Ishikawa (cell line): ENCODE measurements at regions not wholly inside any gene's neighbourhood (a gene's known extent, or its start where the extent isn't known, plus 50 kb on each side); places are given as distances from the start of the nearest gene placed in this dataset.

ENCODE experiments used
- CEBPB ChIP-seq: IDR thresholded peaks from 2 replicates; pipeline ENCODE4 v1.6.1; 2012
- CREB1 ChIP-seq: IDR thresholded peaks from 2 replicates; pipeline ENCODE4 v1.6.1; 2012; ENCODE audit warnings: low read depth
- EGR1 ChIP-seq: IDR thresholded peaks from 2 replicates; pipeline ENCODE4 v1.6.1; 2012
- EP300 ChIP-seq: IDR thresholded peaks from 2 replicates; pipeline ENCODE4 v1.6.1; 2012; ENCODE audit warnings: borderline replicate concordance
- FOXM1 ChIP-seq: IDR thresholded peaks from 2 replicates; pipeline ENCODE4 v1.6.1; 2012; ENCODE audit warnings: low read depth, borderline replicate concordance
- MAX ChIP-seq: IDR thresholded peaks from 2 replicates; pipeline ENCODE4 v1.6.1; 2012
- NFIC ChIP-seq: IDR thresholded peaks from 2 replicates; pipeline ENCODE4 v1.6.1; 2012
- RAD21 ChIP-seq: IDR thresholded peaks from 2 replicates; pipeline ENCODE4 v1.6.1; 2012; ENCODE audit warnings: low read depth
- REST ChIP-seq: IDR thresholded peaks from 2 replicates; pipeline ENCODE4 v1.6.1; 2012; ENCODE audit warnings: low read depth, mild to moderate bottlenecking
- TAF1 ChIP-seq: IDR thresholded peaks from 2 replicates; pipeline ENCODE4 v1.6.1; 2012; ENCODE audit warnings: low read depth, mild to moderate bottlenecking
- TCF12 ChIP-seq: IDR thresholded peaks from 2 replicates; pipeline ENCODE4 v1.6.1; 2012; ENCODE audit warnings: low read depth
- TEAD4 ChIP-seq: IDR thresholded peaks from 2 replicates; pipeline ENCODE4 v1.6.1; 2012
- USF1 ChIP-seq: IDR thresholded peaks from 2 replicates; pipeline ENCODE4 v1.6.1; 2012
- YY1 ChIP-seq: IDR thresholded peaks from 2 replicates; pipeline ENCODE4 v1.6.1; 2012; ENCODE audit warnings: low read depth
- ZBTB7A ChIP-seq: IDR thresholded peaks from 2 replicates; pipeline ENCODE4 v1.6.1; 2012; ENCODE audit warnings: low read depth

GRCh38 chr14:26097852-26098251 lies 500.0 kb downstream of the NOVA1 start:
- TF ChIP-seq FOXM1 (no peak), MAX (no peak), TCF12 (no peak), TAF1 (no peak), EP300 (no peak), YY1 (no peak), TEAD4 (no peak), USF1 (no peak), EGR1 (no peak), REST (no peak), CREB1 (no peak), CEBPB (no peak), RAD21 (no peak), ZBTB7A (no peak), NFIC (no peak)

GRCh38 chr14:26088275-26088674 lies 509.6 kb downstream of the NOVA1 start:
- TF ChIP-seq FOXM1 = no peak
- no peak for TF ChIP-seq EP300
- TF ChIP-seq YY1 = no peak
- TF ChIP-seq EGR1 = no peak
- no peak for TF ChIP-seq MAX

GRCh38 chr14:26081043-26081442 lies 516.8 kb downstream of the NOVA1 start:
- no peak for TF ChIP-seq CREB1
- no peak for TF ChIP-seq CEBPB
- TF ChIP-seq TEAD4 = no peak
- TF ChIP-seq YY1 = no peak
- TF ChIP-seq USF1 = no peak
- TF ChIP-seq EP300 = no peak
- TF ChIP-seq REST = no peak
- no peak for TF ChIP-seq FOXM1
- no peak for TF ChIP-seq MAX
- TF ChIP-seq EGR1 = no peak
- no peak for TF ChIP-seq ZBTB7A
- TF ChIP-seq TAF1 = no peak
- no peak for TF ChIP-seq NFIC
- TF ChIP-seq RAD21 = no peak

- no peak for TF ChIP-seq ZBTB7A
- no peak for TF ChIP-seq YY1
- TF ChIP-seq REST = no peak
- no peak for TF ChIP-seq CEBPB
- no peak for TF ChIP-seq NFIC
- TF ChIP-seq EP300 = no peak
- no peak for TF ChIP-seq TEAD4
These were observed 519.3 kb downstream of the NOVA1 start for GRCh38 chr14:26078561-26078960.

GRCh38 chr14:26074892-26075291 lies 522.9 kb downstream of the NOVA1 start:
- TF ChIP-seq TEAD4 (no peak), USF1 (no peak), RAD21 (no peak), TCF12 (no peak), EP300 (no peak), REST (no peak), ZBTB7A (no peak), MAX (no peak)
